ENCODE measurements at regions not wholly inside any gene's neighbourhood (a gene's known extent, or its start where the extent isn't known, plus 50 kb on each side); places are given as distances from the start of the nearest gene placed in this dataset.

DNA sequence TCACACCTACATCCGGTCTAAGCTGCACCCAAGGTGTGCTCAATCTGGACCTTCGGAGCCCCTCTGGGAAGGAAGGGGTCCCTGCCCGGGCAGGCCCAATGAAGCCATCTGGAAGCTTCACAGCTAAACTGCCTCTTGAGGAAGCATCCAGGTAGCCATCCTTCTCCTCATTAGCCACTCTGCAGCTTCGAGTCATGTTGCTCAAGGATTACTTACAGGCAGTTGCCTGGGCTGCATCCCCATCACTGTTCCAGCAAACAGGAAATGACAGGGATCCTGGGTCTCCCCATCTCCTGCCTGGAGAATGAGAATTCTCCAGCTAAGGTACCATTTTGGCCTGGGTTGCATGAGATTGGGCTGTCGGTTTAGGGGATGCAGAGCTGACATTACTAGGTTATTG lies 91.7 kb downstream of the ERMARD start:
- peaks cover 41% of the 10 kb centered on the region for H3K27me3 ChIP-seq
- WGBS, 2 donors (ENCODE audit: low coverage in 1 of 2): 89 to 93% methylated on average over 1 to 3 of the region's 5 CpGs
- TF ChIP-seq EP300 (IDR thresholded peaks at IDR 0.05) (no peak), POLR2AphosphoS5 (IDR thresholded peaks at IDR 0.05) (no peak), POLR2A (IDR thresholded peaks at IDR 0.05) (no peak)
- TF ChIP-seq, protein P1, sequence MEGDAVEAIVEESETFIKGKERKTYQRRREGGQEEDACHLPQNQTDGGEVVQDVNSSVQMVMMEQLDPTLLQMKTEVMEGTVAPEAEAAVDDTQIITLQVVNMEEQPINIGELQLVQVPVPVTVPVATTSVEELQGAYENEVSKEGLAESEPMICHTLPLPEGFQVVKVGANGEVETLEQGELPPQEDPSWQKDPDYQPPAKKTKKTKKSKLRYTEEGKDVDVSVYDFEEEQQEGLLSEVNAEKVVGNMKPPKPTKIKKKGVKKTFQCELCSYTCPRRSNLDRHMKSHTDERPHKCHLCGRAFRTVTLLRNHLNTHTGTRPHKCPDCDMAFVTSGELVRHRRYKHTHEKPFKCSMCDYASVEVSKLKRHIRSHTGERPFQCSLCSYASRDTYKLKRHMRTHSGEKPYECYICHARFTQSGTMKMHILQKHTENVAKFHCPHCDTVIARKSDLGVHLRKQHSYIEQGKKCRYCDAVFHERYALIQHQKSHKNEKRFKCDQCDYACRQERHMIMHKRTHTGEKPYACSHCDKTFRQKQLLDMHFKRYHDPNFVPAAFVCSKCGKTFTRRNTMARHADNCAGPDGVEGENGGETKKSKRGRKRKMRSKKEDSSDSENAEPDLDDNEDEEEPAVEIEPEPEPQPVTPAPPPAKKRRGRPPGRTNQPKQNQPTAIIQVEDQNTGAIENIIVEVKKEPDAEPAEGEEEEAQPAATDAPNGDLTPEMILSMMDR (IDR thresholded peaks at IDR 0.05): no peak
- H3K27ac ChIP-seq: no peak overlapping the region
- ATAC-seq: no peak
- H3K4me1 ChIP-seq: no peaks in the 10 kb centered on the region
- H3K4me3 ChIP-seq: no peak overlapping the region
- H3K36me3 ChIP-seq: no peaks in the 10 kb centered on the region
- H3K9me3 ChIP-seq: no peaks in the 10 kb centered on the region

DNA sequence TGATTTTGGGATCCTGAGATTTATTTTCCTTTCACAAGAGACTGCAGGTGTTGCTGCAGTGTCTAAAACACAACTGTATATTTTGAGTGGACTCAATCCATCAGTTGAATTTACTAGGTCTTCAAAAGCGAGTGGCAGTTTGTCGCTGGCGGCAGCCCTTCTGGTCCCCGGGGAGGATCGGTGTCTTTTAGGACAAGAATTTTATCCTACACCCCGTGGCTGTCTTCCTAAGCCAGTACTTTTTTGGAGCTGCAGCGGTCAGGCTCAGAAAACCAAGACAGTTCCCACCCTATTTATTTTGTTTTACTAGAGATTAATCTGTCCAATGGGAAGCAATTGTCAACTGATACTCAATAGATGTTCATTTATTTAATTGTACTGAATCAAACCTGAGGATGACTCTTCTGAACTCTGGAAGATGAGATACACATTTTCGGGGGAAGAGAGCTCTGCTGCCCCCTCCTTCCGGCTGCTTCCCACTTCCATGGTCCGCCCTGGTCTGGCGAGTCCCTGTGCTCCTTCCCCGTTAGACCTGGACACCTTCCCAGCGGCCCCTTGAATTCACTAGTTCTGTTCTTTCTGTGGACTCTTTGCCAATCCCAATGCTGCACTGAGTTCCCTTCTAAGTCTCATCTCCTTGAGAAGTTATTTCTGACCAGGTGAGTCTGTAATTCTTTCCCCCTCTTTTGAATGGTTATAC lies 90.6 kb downstream of the ERMARD start:
- H3K27ac ChIP-seq: no peak overlapping the region
- TF ChIP-seq EP300 (IDR thresholded peaks at IDR 0.05): no peak
- TF ChIP-seq, protein P1 (IDR thresholded peaks at IDR 0.05): no peak
- no peak for TF ChIP-seq POLR2AphosphoS5 (IDR thresholded peaks at IDR 0.05)
- TF ChIP-seq POLR2A (IDR thresholded peaks at IDR 0.05): no peak
- H3K4me1 ChIP-seq: no peaks in the 10 kb centered on the region
- ATAC-seq: no peak
- no peak overlapping the region for H3K4me3 ChIP-seq
- no peaks in the 10 kb centered on the region for H3K36me3 ChIP-seq
- H3K9me3 ChIP-seq: no peaks in the 10 kb centered on the region
- peaks cover 48% of the 10 kb centered on the region for H3K27me3 ChIP-seq
- WGBS, 2 donors (ENCODE audit: low coverage in 1 of 2): 63 to 76% methylated on average over 7 to 12 of the region's 13 CpGs

DNA sequence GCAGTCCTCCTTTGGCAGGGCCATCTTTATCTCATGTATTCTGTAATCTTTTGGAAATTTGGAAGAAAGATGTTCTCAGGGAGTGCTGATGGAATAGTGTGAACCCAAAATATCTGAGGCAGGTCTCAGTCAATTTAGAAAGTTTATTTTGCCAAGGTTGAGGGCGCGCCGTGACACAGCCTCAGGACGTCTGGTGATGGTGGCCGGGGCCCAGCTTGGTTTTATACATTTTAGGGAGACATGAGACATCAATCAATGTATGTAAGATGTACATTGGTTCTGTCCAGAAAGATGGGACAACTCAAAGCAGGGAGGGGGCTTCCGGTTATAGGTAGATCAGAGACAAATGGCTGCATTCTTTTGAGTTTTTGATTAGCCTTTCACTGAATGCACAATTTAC lies 89.8 kb downstream of the ERMARD start:
- no peaks in the 10 kb centered on the region for H3K36me3 ChIP-seq
- H3K27ac ChIP-seq: no peak overlapping the region
- H3K27me3 ChIP-seq: peaks cover 44% of the 10 kb centered on the region
- H3K4me3 ChIP-seq: no peak overlapping the region
- H3K9me3 ChIP-seq: no peaks in the 10 kb centered on the region
- no peak for ATAC-seq
- TF ChIP-seq, protein P1 (IDR thresholded peaks at IDR 0.05): no peak
- no peak for TF ChIP-seq POLR2AphosphoS5 (IDR thresholded peaks at IDR 0.05)
- no peak for TF ChIP-seq POLR2A (IDR thresholded peaks at IDR 0.05)
- 80% methylated on average over 1 of the region's 6 CpGs; no CpG with 5 or more reads in 1 of the 2 donors for WGBS, 2 donors (ENCODE audit: low coverage in 1 of 2)
- H3K4me1 ChIP-seq: no peaks in the 10 kb centered on the region

DNA sequence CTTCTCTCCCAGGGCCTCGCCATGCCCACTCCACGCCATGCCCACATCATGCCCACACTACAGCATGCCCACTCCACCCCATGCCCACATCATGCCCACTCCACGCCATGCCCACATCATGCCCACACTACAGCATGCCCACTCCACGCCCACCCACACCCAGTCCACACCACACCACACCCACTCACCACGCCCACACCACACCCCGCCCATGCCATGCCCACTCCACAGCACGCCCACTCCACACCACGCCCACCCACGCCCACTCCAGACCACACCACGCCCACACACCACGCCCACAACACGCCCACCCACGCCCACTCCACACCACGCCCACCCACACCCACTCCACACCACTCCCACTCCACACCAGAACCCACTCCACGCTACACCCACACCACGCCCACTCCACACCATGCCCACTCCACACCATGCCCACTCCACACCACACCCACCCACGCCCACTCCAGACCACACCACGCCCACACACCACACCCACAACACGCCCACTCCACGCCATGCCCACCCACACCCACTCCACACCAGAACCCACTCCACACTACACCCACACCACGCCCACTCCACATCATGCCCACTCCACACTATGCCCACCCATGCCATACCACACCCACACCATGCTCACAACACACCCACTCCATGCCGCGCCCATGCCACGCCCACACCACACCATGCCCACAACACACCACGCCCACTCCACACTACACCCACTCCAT lies 88.6 kb downstream of the ERMARD start:
- H3K27me3 ChIP-seq: peaks cover 32% of the 10 kb centered on the region
- H3K4me3 ChIP-seq: no peak overlapping the region
- no peak for ATAC-seq
- H3K9me3 ChIP-seq: no peaks in the 10 kb centered on the region
- no peaks in the 10 kb centered on the region for H3K36me3 ChIP-seq
- TF ChIP-seq, protein P1 (IDR thresholded peaks at IDR 0.05): no peak
- TF ChIP-seq POLR2A (IDR thresholded peaks at IDR 0.05) (no peak), EP300 (IDR thresholded peaks at IDR 0.05) (no peak), POLR2AphosphoS5 (IDR thresholded peaks at IDR 0.05) (no peak)
- WGBS, 2 donors (ENCODE audit: low coverage in 1 of 2): 82 to 86% methylated on average over 8 to 19 of the region's 25 CpGs
- no peak overlapping the region for H3K27ac ChIP-seq
- no peaks in the 10 kb centered on the region for H3K4me1 ChIP-seq

DNA sequence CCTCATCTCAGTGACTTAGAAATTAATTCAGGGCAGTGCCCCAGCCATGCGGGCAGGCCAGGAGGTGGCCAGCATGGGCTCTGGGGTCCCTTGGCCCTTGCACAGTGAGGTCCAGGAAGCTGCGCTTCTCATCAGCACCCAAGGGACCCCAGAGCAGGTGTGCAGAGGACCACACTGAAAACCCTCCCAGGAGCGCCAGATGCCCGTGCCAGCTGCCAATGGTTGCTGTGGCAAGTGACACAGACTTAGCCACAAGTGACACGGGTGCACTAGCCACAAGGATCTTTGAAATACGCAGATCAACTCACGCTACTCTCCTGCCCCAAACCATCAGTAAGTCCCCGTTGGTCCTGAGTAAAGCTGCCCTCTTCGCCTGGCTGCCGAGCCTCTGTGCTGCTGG lies 88.1 kb downstream of the ERMARD start:
- 93% methylated on average over 3 of the region's 10 CpGs; no CpG with 5 or more reads in 1 of the 2 donors for WGBS, 2 donors (ENCODE audit: low coverage in 1 of 2)
- no peaks in the 10 kb centered on the region for H3K36me3 ChIP-seq
- H3K27ac ChIP-seq: no peak overlapping the region
- no peak for ATAC-seq
- no peaks in the 10 kb centered on the region for H3K4me1 ChIP-seq
- TF ChIP-seq, protein P1 (IDR thresholded peaks at IDR 0.05): no peak
- TF ChIP-seq EP300 (IDR thresholded peaks at IDR 0.05) (no peak), POLR2AphosphoS5 (IDR thresholded peaks at IDR 0.05) (no peak), POLR2A (IDR thresholded peaks at IDR 0.05) (no peak)
- no peak overlapping the region for H3K4me3 ChIP-seq
- H3K27me3 ChIP-seq: peaks cover 29% of the 10 kb centered on the region
- no peaks in the 10 kb centered on the region for H3K9me3 ChIP-seq

All from gastroesophageal sphincter (tissue), 4 donors.